OCI-LY7 (cell line): ENCODE measurements at regions not wholly inside any gene's neighbourhood (a gene's known extent, or its start where the extent isn't known, plus 50 kb on each side); places are given as distances from the start of the nearest gene placed in this dataset.

Experiments used
- CTCF ChIP-seq: fragments of 200-600 bp; sonication (generic); conservative IDR thresholded peaks from 2 replicates; pipeline ENCODE4 v1.5.1; 2014; ENCODE audit warnings: mild to moderate bottlenecking, antibody characterized with exemption, low read length, moderate library complexity, mixed read lengths
- EZH2phosphoT487 ChIP-seq: fragments of 200-600 bp; sonication (generic); IDR thresholded peaks from 2 replicates; pipeline ENCODE4 v1.6.1; 2018; ENCODE audit warnings: low read depth, borderline replicate concordance, mild to moderate bottlenecking, mixed run types, antibody characterized with exemption, low read length, moderate library complexity, mixed read lengths

DNA sequence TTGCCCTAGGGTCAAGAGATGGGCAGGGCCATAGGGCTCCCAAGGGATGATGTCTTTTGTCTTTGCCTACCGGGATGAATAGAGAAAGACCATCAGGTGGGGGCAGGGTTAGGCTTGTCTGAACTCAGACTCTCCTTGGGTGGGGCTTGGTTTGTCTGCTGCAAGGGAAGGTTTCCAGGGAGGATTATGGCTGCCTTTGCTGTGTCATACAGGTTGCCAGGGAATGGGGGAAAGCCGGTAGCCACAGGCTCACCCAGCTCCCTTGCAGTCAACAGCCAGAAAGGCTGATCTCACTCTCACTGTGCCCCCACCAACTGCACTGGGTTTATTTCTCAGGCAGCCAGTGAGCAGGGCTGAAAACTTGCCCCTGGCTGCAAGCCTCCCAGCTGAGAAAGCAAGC is 253.2 kb downstream of the POLR1F start:
- TF ChIP-seq CTCF (no peak), EZH2phosphoT487 (no peak)
